ENCODE measurements at regions not wholly inside any gene's neighbourhood (a gene's known extent, or its start where the extent isn't known, plus 50 kb on each side); places are given as distances from the start of the nearest gene placed in this dataset.

DNA sequence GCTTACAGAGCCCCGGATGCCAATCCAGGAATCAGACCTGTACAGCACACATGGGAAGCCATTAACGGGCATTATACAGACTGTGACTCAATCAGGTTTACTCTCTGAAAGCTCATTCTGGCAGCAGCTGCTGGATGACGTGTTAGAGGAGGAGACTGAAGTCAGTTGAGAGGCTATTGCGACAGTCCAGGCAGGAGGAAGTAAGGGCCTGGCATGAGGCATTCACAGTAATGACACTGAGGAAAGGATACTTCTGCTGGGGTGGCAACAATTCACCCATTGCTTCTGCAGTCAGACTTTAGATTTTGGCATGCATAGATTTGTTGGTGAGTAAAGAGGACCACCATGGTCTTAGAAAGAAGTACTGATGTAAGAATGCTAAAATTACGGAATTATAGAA, 151.0 kb upstream of the HEY2 start:
- H4K20me1 ChIP-seq (ENCODE audit: insufficient read depth, low read length, poor library complexity, severe bottlenecking) = no peaks in the 10 kb centered on the region
- no peak overlapping the region for H3K9ac ChIP-seq (ENCODE audit: low read depth, low read length, poor library complexity, severe bottlenecking)
- no peaks in the 10 kb centered on the region for H3K9me2 ChIP-seq (replicated peaks; ENCODE audit: low read depth, low read length)
- no peaks in the 10 kb centered on the region for H3K36me3 ChIP-seq (ENCODE audit: insufficient read depth, low read length)
- no peaks in the 10 kb centered on the region for H3K79me2 ChIP-seq (ENCODE audit: insufficient read depth, low read length)
- no peaks in the 10 kb centered on the region for H3K4me1 ChIP-seq (ENCODE audit: insufficient read depth, low read length, poor library complexity, severe bottlenecking)
- no peak overlapping the region for H3K4me2 ChIP-seq (ENCODE audit: low read depth, low read length, poor library complexity, severe bottlenecking)
- no peaks in the 10 kb centered on the region for H3F3A ChIP-seq (ENCODE audit: low read depth)
- H3K27me3 ChIP-seq (ENCODE audit: insufficient read depth, low read length, poor library complexity, severe bottlenecking) = no peaks in the 10 kb centered on the region
- H2AFZ ChIP-seq (ENCODE audit: low read length) = no peak overlapping the region
- TF ChIP-seq, protein P1, sequence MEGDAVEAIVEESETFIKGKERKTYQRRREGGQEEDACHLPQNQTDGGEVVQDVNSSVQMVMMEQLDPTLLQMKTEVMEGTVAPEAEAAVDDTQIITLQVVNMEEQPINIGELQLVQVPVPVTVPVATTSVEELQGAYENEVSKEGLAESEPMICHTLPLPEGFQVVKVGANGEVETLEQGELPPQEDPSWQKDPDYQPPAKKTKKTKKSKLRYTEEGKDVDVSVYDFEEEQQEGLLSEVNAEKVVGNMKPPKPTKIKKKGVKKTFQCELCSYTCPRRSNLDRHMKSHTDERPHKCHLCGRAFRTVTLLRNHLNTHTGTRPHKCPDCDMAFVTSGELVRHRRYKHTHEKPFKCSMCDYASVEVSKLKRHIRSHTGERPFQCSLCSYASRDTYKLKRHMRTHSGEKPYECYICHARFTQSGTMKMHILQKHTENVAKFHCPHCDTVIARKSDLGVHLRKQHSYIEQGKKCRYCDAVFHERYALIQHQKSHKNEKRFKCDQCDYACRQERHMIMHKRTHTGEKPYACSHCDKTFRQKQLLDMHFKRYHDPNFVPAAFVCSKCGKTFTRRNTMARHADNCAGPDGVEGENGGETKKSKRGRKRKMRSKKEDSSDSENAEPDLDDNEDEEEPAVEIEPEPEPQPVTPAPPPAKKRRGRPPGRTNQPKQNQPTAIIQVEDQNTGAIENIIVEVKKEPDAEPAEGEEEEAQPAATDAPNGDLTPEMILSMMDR (conservative IDR thresholded peaks at IDR 0.05; ENCODE audit: low read length) = no peak
- TF ChIP-seq EZH2phosphoT487 (IDR thresholded peaks at IDR 0.05; ENCODE audit: borderline replicate concordance) = no peak
- H3K9me3 ChIP-seq (ENCODE audit: insufficient read depth, low read depth, low read length) = no peaks in the 10 kb centered on the region
- no peak overlapping the region for H3K4me3 ChIP-seq (ENCODE audit: low read length, poor library complexity, severe bottlenecking)

DNA sequence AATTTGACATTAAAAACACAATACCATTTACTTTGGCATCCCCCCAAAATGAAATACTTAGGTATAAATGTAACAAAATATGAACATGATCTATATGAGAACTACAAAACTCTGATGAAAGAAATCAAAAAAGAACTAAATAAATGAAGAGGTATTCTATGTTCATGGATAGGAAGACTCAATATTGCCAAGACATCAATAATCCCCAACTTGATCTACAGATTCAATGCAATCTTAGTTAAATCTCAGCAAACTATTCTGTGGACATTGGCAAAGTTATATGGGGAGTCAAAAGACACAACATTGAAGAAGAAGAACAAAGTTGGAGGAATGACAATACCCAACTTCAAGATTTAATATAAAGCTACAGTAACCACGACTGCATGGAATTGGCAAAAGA, 145.2 kb upstream of the HEY2 start:
- Histone ChIP-seq H3F3A (ENCODE audit: low read depth) (no peaks in the 10 kb centered on the region), H3K9me3 (ENCODE audit: insufficient read depth, low read depth, low read length) (no peaks in the 10 kb centered on the region), H3K9me2 (replicated peaks; ENCODE audit: low read depth, low read length) (no peaks in the 10 kb centered on the region), H2AFZ (ENCODE audit: low read length) (no peak overlapping the region), H3K4me3 (ENCODE audit: low read length, poor library complexity, severe bottlenecking) (no peak overlapping the region), H3K4me2 (ENCODE audit: low read depth, low read length, poor library complexity, severe bottlenecking) (no peak overlapping the region), H3K9ac (ENCODE audit: low read depth, low read length, poor library complexity, severe bottlenecking) (no peak overlapping the region), H3K79me2 (ENCODE audit: insufficient read depth, low read length) (no peaks in the 10 kb centered on the region), H3K27me3 (ENCODE audit: insufficient read depth, low read length, poor library complexity, severe bottlenecking) (no peaks in the 10 kb centered on the region), H4K20me1 (ENCODE audit: insufficient read depth, low read length, poor library complexity, severe bottlenecking) (no peaks in the 10 kb centered on the region), H3K36me3 (ENCODE audit: insufficient read depth, low read length) (no peaks in the 10 kb centered on the region), H3K4me1 (ENCODE audit: insufficient read depth, low read length, poor library complexity, severe bottlenecking) (no peaks in the 10 kb centered on the region)
- no peak for TF ChIP-seq EZH2phosphoT487 (IDR thresholded peaks at IDR 0.05; ENCODE audit: borderline replicate concordance)
- TF ChIP-seq, protein P1 (conservative IDR thresholded peaks at IDR 0.05; ENCODE audit: low read length) = no peak

DNA sequence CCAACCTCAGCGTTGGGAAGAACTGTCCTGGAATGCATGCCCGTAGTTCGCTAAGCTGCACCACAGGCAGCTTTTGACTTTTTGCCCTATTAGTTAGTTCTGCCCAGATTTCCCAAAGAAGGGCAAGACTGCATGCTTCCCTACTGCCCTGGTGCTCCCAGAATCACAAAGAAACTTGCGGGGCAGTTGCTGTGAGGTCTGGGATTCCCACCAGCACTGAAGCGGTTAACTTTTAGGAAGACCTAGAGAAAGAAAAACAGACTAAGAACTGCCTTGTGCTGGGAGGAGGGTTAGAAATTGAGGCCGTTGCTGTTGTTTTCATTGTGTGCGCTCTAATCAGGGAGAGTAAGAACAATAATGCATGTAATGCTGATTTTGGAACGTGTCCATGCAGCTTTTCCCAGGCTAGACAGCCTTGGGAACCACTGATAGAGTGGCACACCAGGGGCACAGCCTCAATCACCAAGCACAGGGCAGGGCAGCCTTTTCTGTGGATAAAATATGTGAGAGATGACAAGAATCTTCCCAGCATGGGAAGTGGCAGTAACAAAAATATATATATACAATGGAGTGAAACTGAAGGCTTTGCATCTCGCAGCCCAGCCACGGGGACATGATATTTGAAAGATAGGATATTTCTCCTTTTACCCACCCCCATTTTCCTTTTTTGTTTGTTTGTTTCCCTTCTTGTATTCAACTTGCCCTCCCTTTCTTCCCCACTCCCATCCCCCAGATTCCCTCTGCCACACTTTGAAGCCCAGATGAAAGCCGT, 137.7 kb upstream of the HEY2 start:
- H4K20me1 ChIP-seq (ENCODE audit: insufficient read depth, low read length, poor library complexity, severe bottlenecking) = no peaks in the 10 kb centered on the region
- H3K9ac ChIP-seq (ENCODE audit: low read depth, low read length, poor library complexity, severe bottlenecking) = no peak overlapping the region
- no peak overlapping the region for H3K4me2 ChIP-seq (ENCODE audit: low read depth, low read length, poor library complexity, severe bottlenecking)
- H3K79me2 ChIP-seq (ENCODE audit: insufficient read depth, low read length) = no peaks in the 10 kb centered on the region
- no peaks in the 10 kb centered on the region for H3F3A ChIP-seq (ENCODE audit: low read depth)
- H3K27me3 ChIP-seq (ENCODE audit: insufficient read depth, low read length, poor library complexity, severe bottlenecking) = no peaks in the 10 kb centered on the region
- no peaks in the 10 kb centered on the region for H3K9me3 ChIP-seq (ENCODE audit: insufficient read depth, low read depth, low read length)
- no peaks in the 10 kb centered on the region for H3K4me1 ChIP-seq (ENCODE audit: insufficient read depth, low read length, poor library complexity, severe bottlenecking)
- H3K9me2 ChIP-seq (replicated peaks; ENCODE audit: low read depth, low read length) = no peaks in the 10 kb centered on the region
- H2AFZ ChIP-seq (ENCODE audit: low read length) = no peak overlapping the region
- H3K36me3 ChIP-seq (ENCODE audit: insufficient read depth, low read length) = no peaks in the 10 kb centered on the region
- TF ChIP-seq, protein P1 (conservative IDR thresholded peaks at IDR 0.05; ENCODE audit: low read length) = no peak
- TF ChIP-seq EZH2phosphoT487 (IDR thresholded peaks at IDR 0.05; ENCODE audit: borderline replicate concordance) = no peak
- H3K4me3 ChIP-seq (ENCODE audit: low read length, poor library complexity, severe bottlenecking) = no peak overlapping the region

All from Loucy (cell line).